Stimulated activated naive CD8-positive, alpha-beta T cell treated with anti-CD3 and anti-CD28 coated beads, Interleukin-15, Interleukin-2, amounts not matched to agents 100 U/mL and 50 U/mL, for 24 hours (primary cell): ENCODE measurements at regions not wholly inside any gene's neighbourhood (a gene's known extent, or its start where the extent isn't known, plus 50 kb on each side); places are given as distances from the start of the nearest gene placed in this dataset.
"Not testable (repeated sequence)": the region's sequence is repeated elsewhere in the genome, so short reads cannot be mapped to it uniquely, and the experiment has no call there.

Experiments used
- ATAC-seq: fragments of 150-1000 bp; cut with Tn5 transposase; one replicate; pipeline ENCODE4 v1.10.0; 2021
- DNase-seq: peaks from one replicate; pipeline ENCODE4 v3.0.0; 2021

- no peak for DNase-seq
- no peak for ATAC-seq
Measured at GRCh38 chr12:31216479-31216878, 109.5 kb downstream of the SINHCAF start.

- DNase-seq, result no peak
- ATAC-seq, result no peak
Measured at GRCh38 chr12:31217356-31218130, 108.4 kb downstream of the SINHCAF start.

DNA sequence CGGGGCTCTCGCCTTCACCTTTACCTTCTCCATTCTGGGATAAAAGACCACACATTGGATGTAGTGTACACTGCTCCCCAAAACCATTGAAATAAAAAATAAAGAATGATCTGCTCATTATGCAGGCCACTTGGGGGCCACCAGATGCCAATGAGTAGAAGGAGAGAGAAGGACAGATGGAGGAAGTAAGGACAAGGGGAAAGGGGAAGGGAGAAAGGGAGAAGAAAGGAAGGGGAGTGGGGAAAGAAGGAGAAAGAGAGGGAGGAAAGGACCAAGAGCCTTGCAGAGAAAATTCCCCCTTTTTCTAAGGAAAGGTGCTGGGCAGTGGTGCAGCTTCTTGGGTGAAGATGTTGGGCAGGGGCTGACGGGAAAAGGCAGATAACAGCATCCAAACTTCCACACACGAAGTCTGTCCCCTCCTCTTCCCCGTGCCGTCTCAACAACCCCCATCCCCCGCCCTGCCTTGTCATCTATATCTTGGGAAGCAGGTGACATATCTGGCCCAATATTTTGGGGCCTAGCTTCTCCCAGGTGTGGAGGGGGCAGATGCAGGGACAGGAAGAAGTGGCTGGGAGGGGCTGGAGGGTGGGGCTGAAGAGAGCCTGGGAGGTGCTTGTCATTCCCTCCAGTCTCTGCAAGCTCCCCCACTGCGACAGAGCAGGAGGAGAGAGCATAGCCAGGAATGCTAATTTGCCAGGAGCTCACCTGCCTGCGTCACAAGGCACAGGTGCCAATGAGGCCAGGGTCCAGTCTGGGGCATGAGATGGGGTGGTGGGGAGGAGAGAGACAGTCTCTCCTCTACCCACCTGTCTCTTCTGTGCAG is 107.5 kb downstream of the SINHCAF start:
- DNase-seq (no peak), ATAC-seq (no peak)

- DNase-seq (no peak), ATAC-seq (no peak)
Measured at GRCh38 chr12:31219521-31219920, 106.4 kb downstream of the SINHCAF start.

DNA sequence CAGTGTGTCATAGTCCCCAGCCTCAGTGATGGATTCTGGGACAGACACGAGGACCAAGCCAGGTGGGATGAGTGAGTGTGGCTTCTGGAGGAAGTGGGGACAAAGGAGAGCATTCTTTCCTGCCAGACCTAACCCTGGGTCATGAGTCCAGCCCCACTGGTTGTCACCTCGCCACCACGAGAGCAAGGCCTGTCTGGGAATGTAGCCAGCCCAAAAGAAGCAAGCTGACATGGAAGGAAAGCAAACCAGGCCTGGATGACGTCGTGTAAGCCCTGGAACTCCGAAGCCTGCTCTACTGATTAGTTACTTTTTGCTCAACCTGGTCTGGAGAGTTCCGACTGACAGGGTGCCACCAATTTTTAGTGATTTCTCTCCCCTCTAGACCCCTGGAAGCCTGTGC is 105.9 kb downstream of the SINHCAF start:
- DNase-seq (no peak), ATAC-seq (no peak)

GRCh38 chr12:31220633-31221550 is 105.1 kb downstream of the SINHCAF start:
- DNase-seq, result no peak

GRCh38 chr12:31221551-31221945 is 104.4 kb downstream of the SINHCAF start:
- ATAC-seq, result no peak
- no peak for DNase-seq

More at GRCh38 chr12:31220633-31221550, 105.1 kb downstream of the SINHCAF start:
- no peak for ATAC-seq

DNA sequence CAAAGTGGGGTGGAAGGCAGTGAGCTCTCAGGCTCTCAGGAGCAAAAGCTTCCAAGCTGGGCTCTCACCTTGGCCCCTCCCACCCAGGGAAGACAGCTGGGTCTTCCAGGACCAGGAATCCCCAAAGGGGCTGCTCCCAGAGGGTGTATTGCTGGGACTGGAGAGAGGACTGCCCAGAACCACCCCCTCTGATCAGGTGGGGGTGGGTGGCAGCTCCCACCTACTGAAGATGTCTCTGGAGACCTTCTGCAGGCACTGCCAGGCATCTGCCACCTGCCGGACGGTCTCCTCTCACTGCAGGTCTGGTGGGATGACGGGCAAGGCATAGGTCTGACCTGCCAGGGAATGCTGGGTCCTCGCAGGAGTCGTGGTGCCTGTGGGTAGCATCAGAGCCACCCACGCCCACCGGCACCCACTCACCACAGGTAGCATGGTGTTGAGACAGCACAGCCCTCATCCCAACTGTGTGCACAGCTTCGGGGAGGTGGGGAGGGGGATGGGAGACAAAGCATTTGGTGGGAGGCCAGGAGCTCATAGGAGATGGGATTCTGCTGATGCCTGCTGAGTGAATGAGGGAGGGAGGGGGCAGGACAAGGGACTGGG is 103.2 kb downstream of the SINHCAF start:
- ATAC-seq, result no peak
- no peak for DNase-seq

GRCh38 chr12:31223640-31224039 is 102.3 kb downstream of the SINHCAF start:
- not testable (repeated sequence) for ATAC-seq, DNase-seq

- DNase-seq, result no peak
- ATAC-seq, result no peak
Measured at GRCh38 chr12:31224768-31225448, 101.0 kb downstream of the SINHCAF start.

DNA sequence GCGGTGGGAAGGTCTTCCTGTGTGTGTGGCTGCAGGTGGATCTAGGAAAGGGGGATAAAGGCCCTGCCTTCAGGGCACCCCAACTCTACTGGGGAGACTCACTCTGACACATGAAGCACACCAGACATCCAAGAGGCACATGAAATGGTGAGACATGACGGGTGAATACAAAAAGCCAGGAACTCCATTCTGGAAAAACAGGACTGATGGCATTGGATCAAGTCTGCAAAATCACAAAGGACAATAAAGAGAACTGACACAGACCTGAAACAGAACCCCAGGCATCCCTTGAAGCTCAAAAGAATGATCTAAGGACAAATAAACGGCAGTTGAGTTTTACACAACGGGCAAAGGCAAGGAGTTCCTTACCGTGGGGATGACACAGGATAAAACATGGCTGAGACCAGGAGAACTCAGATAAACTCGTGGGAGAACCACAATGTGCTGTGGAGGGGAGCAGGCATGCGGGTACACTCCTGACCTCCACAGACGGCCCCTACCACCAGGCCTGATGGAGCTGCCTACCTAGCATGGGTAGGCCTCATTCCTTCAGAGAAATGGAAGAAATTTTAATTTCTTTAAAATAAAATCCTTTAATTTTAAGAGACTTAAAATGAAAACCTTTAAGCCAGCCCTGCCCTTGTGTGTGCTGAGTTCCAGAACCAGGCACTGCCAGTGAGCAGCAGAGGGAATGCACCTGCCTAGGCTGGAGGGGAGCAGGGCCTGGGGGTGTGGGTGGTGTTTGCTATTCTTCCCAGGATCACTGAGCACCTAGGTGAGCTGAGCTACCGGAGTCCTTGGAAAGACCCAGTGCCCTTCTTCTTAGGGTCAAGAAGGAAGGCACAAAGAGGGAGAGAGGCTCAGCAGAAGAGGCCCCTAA is 100.1 kb downstream of the SINHCAF start:
- ATAC-seq, result no peak
- no peak for DNase-seq

DNA sequence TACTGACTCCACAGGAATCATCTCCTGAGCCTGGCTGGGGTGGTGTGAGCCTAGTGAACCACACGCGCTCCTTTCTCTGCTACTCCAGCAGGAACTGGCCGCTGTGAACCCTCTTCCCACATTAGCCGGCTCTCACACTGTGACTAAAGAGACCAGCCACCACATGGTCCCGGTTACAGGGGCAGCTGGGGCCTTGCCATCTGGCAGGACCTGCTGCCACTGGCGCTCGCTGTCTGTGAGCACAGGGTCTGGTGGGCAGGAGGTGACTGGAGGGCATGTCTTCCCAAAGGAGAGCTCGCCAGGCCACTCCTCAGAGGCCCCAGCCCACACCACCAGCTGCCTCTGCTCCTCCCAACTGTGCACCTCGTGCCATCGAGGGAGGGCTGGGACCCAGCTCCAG is 99.3 kb downstream of the SINHCAF start:
- no peak for DNase-seq
- peak; percentile 9 for ATAC-seq

GRCh38 chr12:31227401-31227981 is 98.5 kb downstream of the SINHCAF start:
- ATAC-seq (no peak), DNase-seq (no peak)

DNA sequence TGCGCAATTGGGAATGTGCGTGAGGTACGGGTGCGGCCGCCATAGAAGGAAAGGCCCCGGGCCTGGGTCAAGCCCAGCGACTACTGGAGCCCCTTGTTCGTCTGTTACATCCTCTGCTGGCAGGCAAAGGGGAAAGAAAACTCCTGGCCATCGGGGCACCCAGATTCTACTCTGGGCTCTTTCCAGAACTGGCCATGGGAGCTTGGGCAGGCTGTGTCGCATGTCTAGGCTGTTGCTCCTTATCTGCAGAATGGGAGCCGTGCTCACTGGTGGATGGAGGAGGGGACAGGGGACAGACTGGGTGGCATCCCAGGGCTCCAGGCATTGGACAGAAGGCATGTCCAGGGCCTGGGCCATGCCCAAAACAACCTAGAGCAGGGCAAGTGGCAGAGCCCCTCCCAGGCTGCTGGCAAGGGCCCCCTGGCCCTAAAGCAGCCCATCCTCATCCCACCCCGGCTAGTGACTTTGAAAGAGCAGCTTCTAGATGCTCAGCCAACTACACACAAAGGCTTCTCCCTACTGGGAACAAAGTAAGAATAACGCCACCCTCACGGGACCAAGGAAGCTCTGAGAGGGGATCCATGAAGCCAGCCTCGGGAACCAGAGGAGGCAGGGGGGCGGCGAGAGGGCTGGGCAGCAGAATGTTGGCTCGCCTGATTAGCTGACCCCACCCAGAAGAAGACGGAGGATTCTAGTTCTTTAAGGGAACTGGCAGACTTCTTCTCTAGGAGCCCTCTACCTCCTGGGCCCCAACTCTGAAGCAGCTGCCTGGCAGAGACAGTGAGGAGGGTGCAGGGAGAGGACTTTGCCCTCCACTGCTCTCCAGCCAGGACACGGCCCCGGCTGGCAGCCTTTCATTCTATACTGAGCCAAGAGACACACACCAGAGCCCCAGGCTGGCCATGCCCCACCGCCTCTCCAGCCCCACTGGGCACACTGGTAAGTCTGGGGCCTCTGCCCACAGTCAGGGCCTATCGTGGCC is 96.8 kb downstream of the SINHCAF start:
- DNase-seq (no peak), ATAC-seq (no peak)

- ATAC-seq, result no peak
- no peak for DNase-seq
Measured at GRCh38 chr12:31230004-31230403, 95.9 kb downstream of the SINHCAF start.
